Sigmoid colon (tissue), 4 donors: ENCODE measurements at regions not wholly inside any gene's neighbourhood (a gene's known extent, or its start where the extent isn't known, plus 50 kb on each side); places are given as distances from the start of the nearest gene placed in this dataset.

Experiments used
- EP300 ChIP-seq, 4 donors: sonication (generic); formaldehyde crosslinking; IDR thresholded peaks; one replicate each; pipeline ENCODE4 v1.6.1; 2017; ENCODE audit warnings: antibody characterized with exemption in 4 of 4
- POLR2A ChIP-seq, 2 donors: fragments of 450-650 bp; IDR thresholded peaks; one replicate each; pipeline ENCODE4 v1.6.1; 2016; ENCODE audit warnings: antibody characterized with exemption in 2 of 2, mild to moderate bottlenecking in 2 of 2, moderate library complexity in 2 of 2
- POLR2AphosphoS5 ChIP-seq, 4 donors: sonication (generic); formaldehyde crosslinking; IDR thresholded peaks; one replicate each; pipeline ENCODE4 v1.6.1; 2017; ENCODE audit warnings: antibody characterized with exemption in 4 of 4
- TF ChIP-seq, protein P1 (sequence below), 4 experiments: fragments of 450-650 bp in 3 of 4; fragments of 200-600 bp in 1 of 4; IDR thresholded peaks; one replicate each; pipeline ENCODE4 v1.5.1; 2016 to 2019; ENCODE audit warnings: antibody characterized with exemption in 4 of 4, mild to moderate bottlenecking in 3 of 4, moderate library complexity in 2 of 4

GRCh38 chr13:65585346-65585745 lies 1644.8 kb downstream of the PCDH9 start:
- TF ChIP-seq, protein P1, sequence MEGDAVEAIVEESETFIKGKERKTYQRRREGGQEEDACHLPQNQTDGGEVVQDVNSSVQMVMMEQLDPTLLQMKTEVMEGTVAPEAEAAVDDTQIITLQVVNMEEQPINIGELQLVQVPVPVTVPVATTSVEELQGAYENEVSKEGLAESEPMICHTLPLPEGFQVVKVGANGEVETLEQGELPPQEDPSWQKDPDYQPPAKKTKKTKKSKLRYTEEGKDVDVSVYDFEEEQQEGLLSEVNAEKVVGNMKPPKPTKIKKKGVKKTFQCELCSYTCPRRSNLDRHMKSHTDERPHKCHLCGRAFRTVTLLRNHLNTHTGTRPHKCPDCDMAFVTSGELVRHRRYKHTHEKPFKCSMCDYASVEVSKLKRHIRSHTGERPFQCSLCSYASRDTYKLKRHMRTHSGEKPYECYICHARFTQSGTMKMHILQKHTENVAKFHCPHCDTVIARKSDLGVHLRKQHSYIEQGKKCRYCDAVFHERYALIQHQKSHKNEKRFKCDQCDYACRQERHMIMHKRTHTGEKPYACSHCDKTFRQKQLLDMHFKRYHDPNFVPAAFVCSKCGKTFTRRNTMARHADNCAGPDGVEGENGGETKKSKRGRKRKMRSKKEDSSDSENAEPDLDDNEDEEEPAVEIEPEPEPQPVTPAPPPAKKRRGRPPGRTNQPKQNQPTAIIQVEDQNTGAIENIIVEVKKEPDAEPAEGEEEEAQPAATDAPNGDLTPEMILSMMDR (IDR thresholded peaks at IDR 0.05), result no peak
- no peak for TF ChIP-seq EP300 (IDR thresholded peaks at IDR 0.05)
- no peak for TF ChIP-seq POLR2A (IDR thresholded peaks at IDR 0.05)
- TF ChIP-seq POLR2AphosphoS5 (IDR thresholded peaks at IDR 0.05), result no peak
